Stomach (tissue), 4 donors: ENCODE measurements at regions not wholly inside any gene's neighbourhood (a gene's known extent, or its start where the extent isn't known, plus 50 kb on each side); places are given as distances from the start of the nearest gene placed in this dataset.

ENCODE experiments used
- CTCF ChIP-seq, 7 experiments: fragments of 450-650 bp in 4 of 7; fragments of 200-600 bp in 3 of 7; sonication (generic) in 3 of 7; IDR thresholded peaks; one replicate each; pipeline ENCODE4 v1.5.1; 2016 to 2019; ENCODE audit warnings: antibody characterized with exemption in 7 of 7, control low read depth in 2 of 7, mild to moderate bottlenecking in 1 of 7
- EP300 ChIP-seq: sonication (generic); formaldehyde crosslinking; IDR thresholded peaks from one replicate; pipeline ENCODE4 v1.6.1; 2017; ENCODE audit warnings: antibody characterized with exemption
- POLR2AphosphoS5 ChIP-seq, 3 donors: sonication (generic); formaldehyde crosslinking; IDR thresholded peaks; one replicate each; pipeline ENCODE4 v1.6.1; 2016; ENCODE audit warnings: antibody characterized with exemption in 3 of 3

DNA sequence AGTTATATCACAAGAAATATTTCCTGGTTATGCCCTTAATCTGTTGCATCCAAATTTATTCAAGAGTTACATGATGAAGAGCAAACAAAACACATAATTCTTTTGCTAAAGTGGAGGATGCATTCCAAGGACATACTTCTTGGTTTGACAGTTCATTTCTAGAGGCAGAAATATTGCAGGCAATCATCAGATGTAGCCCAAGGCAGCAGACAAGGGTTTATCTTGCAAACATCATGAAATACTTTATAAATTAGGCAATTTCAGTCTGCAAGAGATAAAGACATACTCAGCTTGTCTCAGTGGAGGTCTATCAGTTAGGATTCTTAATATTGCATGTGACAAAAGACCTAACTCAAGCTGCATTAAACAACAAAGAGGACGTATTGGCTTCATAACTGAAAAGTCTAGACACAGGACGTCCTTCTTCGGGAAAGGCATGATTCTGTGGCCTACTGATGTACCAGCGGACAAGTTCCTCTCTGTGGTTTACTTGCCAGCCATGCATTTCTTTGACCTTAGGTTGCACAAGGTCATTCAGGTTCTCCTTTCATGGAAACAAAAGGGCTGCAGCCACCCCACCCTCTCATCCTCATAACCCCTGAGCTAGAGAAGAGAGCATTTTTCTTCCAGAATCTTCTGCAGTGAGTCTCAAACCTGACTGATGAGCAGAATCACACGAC lies 204.1 kb downstream of the KATNAL1 start:
- TF ChIP-seq POLR2AphosphoS5 (IDR thresholded peaks at IDR 0.05) (no peak), CTCF (IDR thresholded peaks at IDR 0.05) (no peak), EP300 (no peak)
